IMR-90 (cell line): ENCODE measurements at regions not wholly inside any gene's neighbourhood (a gene's known extent, or its start where the extent isn't known, plus 50 kb on each side); places are given as distances from the start of the nearest gene placed in this dataset.
A peak's percentile ranks its signal among the peaks of the same experiment; 100 is the strongest.

Source experiments
- ATAC-seq: fragments of 200-7000 bp; cut with Tn5 transposase; 2 replicates; pipeline ENCODE4 v1.9.1; 2020; ENCODE audit warnings: low read depth, mild to moderate bottlenecking, moderate library complexity
- BruUV-seq: library from RNA; stranded (reverse); fragments of 400-500 nt; replicated peaks from 2 replicates; lab custom pipeline; 2021; lab: Mats Ljungman, UMichigan
- CTCF ChIA-PET: fragments of 300-600 bp; formaldehyde crosslinking; extraction: SDS; loops from one replicate; lab custom pipeline; 2021; ENCODE audit warnings: antibody characterized with exemption; lab: Yijun Ruan, JAX
- POLR2A ChIA-PET: fragments of 300-600 bp; sonication (Branson Sonifier 250); formaldehyde crosslinking; loops from one replicate; lab custom pipeline; 2022; ENCODE audit warnings: antibody characterized with exemption; ENCODE audit not compliant: unreplicated experiment; lab: Charles Lee
- DNase-seq: peaks from one replicate; pipeline ENCODE4 v3.0.0; 2013
- H2AFZ ChIP-seq: replicated peaks from 2 replicates; pipeline ENCODE3; 2013; ENCODE audit warnings: low read length, mild to moderate bottlenecking; ENCODE audit not compliant: poor library complexity
- H2AK5ac ChIP-seq: 2 replicates; pipeline ENCODE4 v1.6.1; 2013; ENCODE audit warnings: low read depth, low read length, inconsistent platforms
- H2AK9ac ChIP-seq: replicated peaks from 2 replicates; pipeline ENCODE3; 2013; ENCODE audit warnings: mild to moderate bottlenecking, low read depth, low read length, moderate library complexity; ENCODE audit not compliant: poor library complexity
- H2BK120ac ChIP-seq: 2 replicates; pipeline ENCODE4 v1.6.1; 2013; ENCODE audit warnings: low read depth, low read length, inconsistent platforms
- H2BK15ac ChIP-seq: 3 replicates; pipeline ENCODE4 v1.6.1; 2013; ENCODE audit warnings: low read depth, low read length, inconsistent platforms
- H2BK20ac ChIP-seq: 2 replicates; pipeline ENCODE4 v1.6.1; 2013; ENCODE audit warnings: low read depth, mild to moderate bottlenecking, inconsistent platforms, low read length, moderate library complexity
- H2BK5ac ChIP-seq: 2 replicates; pipeline ENCODE4 v1.6.1; 2013; ENCODE audit warnings: mild to moderate bottlenecking, low read depth, low read length, inconsistent platforms; ENCODE audit not compliant: poor library complexity, severe bottlenecking
- H3K14ac ChIP-seq: replicated peaks from 2 replicates; pipeline ENCODE4 v1.6.1; 2013; ENCODE audit warnings: low read depth, low read length, inconsistent platforms
- H3K18ac ChIP-seq: 2 replicates; pipeline ENCODE4 v1.6.1; 2013; ENCODE audit warnings: low read depth, low read length, control low read depth
- H3K23ac ChIP-seq: 2 replicates; pipeline ENCODE4 v1.6.1; 2013; ENCODE audit warnings: low read depth, low read length, inconsistent platforms
- H3K27ac ChIP-seq: 2 replicates; pipeline ENCODE4 v1.5.1; 2013; ENCODE audit warnings: mild to moderate bottlenecking, control low read depth, low read length; ENCODE audit not compliant: insufficient read depth
- H3K27me3 ChIP-seq: 2 replicates; pipeline ENCODE4 v1.6.1; 2013; ENCODE audit warnings: low read length; ENCODE audit not compliant: control insufficient read depth, insufficient read depth
- H3K36me3 ChIP-seq: 2 replicates; pipeline ENCODE4 v1.6.1; 2013; ENCODE audit warnings: low read length, mixed read lengths; ENCODE audit not compliant: control insufficient read depth, insufficient read depth
- H3K4ac ChIP-seq: 2 replicates; pipeline ENCODE4 v1.6.1; 2013; ENCODE audit warnings: low read depth, low read length, inconsistent platforms
- H3K4me1 ChIP-seq: 2 replicates; pipeline ENCODE4 v1.6.1; 2013; ENCODE audit warnings: low read length, mixed read lengths; ENCODE audit not compliant: control insufficient read depth, insufficient read depth
- H3K4me2 ChIP-seq: 2 replicates; pipeline ENCODE4 v1.6.1; 2013; ENCODE audit warnings: low read depth, mild to moderate bottlenecking, control low read depth, low read length, moderate library complexity
- H3K4me3 ChIP-seq: 2 replicates; pipeline ENCODE4 v1.5.1; 2013; ENCODE audit warnings: low read depth, mild to moderate bottlenecking, control low read depth, low read length, moderate library complexity; ENCODE audit not compliant: insufficient read depth
- H3K56ac ChIP-seq: 2 replicates; pipeline ENCODE4 v1.6.1; 2013; ENCODE audit warnings: low read length, inconsistent platforms; ENCODE audit not compliant: insufficient read depth; ENCODE audit errors: extremely low read depth
- H3K79me1 ChIP-seq, 2 experiments: 2 replicates each; pipeline ENCODE4 v1.6.1; 2013; ENCODE audit warnings: low read length in 2 of 2, inconsistent platforms in 1 of 2, low read depth in 1 of 2
- H3K9ac ChIP-seq: 2 replicates; pipeline ENCODE4 v1.6.1; 2013; ENCODE audit warnings: low read depth, low read length, control low read depth
- H3K9me1 ChIP-seq: 2 replicates; pipeline ENCODE4 v1.6.1; 2013; ENCODE audit warnings: low read length, inconsistent platforms; ENCODE audit not compliant: insufficient read depth
- H3K9me3 ChIP-seq: 2 replicates; pipeline ENCODE4 v1.6.1; 2013; ENCODE audit warnings: low read length; ENCODE audit not compliant: control insufficient read depth, insufficient read depth
- H4K20me1 ChIP-seq: 2 replicates; pipeline ENCODE4 v1.6.1; 2013; ENCODE audit warnings: low read length, inconsistent platforms; ENCODE audit not compliant: insufficient read depth
- H4K5ac ChIP-seq: 2 replicates; pipeline ENCODE4 v1.6.1; 2013; ENCODE audit warnings: mild to moderate bottlenecking, low read depth, low read length, control low read depth
- H4K8ac ChIP-seq, 2 experiments: 2 replicates each; pipeline ENCODE4 v1.6.1; 2013; ENCODE audit warnings: low read depth in 2 of 2, low read length in 2 of 2, control low read depth in 1 of 2, inconsistent platforms in 1 of 2
- H4K91ac ChIP-seq: 2 replicates; pipeline ENCODE4 v1.6.1; 2013; ENCODE audit warnings: low read depth, low read length, inconsistent platforms; ENCODE audit not compliant: insufficient read depth
- CEBPB ChIP-seq: IDR thresholded peaks from 2 replicates; pipeline ENCODE4 v1.6.1; 2012; ENCODE audit warnings: low read depth, low read length, improper control_type of control experiment
- CTCF ChIP-seq: conservative IDR thresholded peaks from 2 replicates; pipeline ENCODE4 v1.5.1; 2012; ENCODE audit warnings: mild to moderate bottlenecking, low read depth, low read length, improper control_type of control experiment
- RCOR1 ChIP-seq: IDR thresholded peaks from 2 replicates; pipeline ENCODE4 v1.6.1; 2012; ENCODE audit warnings: mild to moderate bottlenecking, low read length, improper control_type of control experiment; ENCODE audit not compliant: insufficient replicate concordance
- RFX5 ChIP-seq: IDR thresholded peaks from 2 replicates; pipeline ENCODE4 v1.8.0; 2012; ENCODE audit warnings: low read depth, mild to moderate bottlenecking, low read length, moderate library complexity
- SMC3 ChIP-seq: fragments of 150-350 bp; IDR thresholded peaks from 2 replicates; pipeline ENCODE4 v1.6.1; 2016; ENCODE audit warnings: low read depth, mild to moderate bottlenecking, antibody characterized with exemption, low read length, moderate library complexity
- USF2 ChIP-seq: fragments of 150-350 bp; IDR thresholded peaks from 2 replicates; pipeline ENCODE4 v1.6.1; 2017; ENCODE audit warnings: mild to moderate bottlenecking, antibody characterized with exemption, low read length, low read depth
- dilution Hi-C: fragments of 300-500 bp; cut with HindIII; formaldehyde crosslinking; loops from one replicate; pipeline ENCODE4 v1.14.3; 2018; ENCODE audit warnings: low sequenced_read_pairs; ENCODE audit not compliant: unreplicated experiment
- in situ Hi-C: fragments of 300-500 bp; cut with MboI; formaldehyde crosslinking; loops from 3 replicates; pipeline ENCODE4 v1.14.3; 2019; ENCODE audit warnings: low sequenced_read_pairs, inconsistent platforms, mixed read lengths
- intact Hi-C: fragments of 100-400 bp; cut with micrococcal nuclease; formaldehyde crosslinking; loops from 2 replicates; pipeline ENCODE4 v1.10.0; 2022

- CTCF ChIA-PET, result no interaction called here
- no peak overlapping the region for H4K8ac ChIP-seq
Observed at GRCh38 chr2:138421971-138422335, 79.6 kb upstream of the SPOPL start.

More at GRCh38 chr2:138421971-138422335, 79.6 kb upstream of the SPOPL start:
- Histone ChIP-seq H4K91ac (no peak overlapping the region), H3K4me1 (no peaks in the 10 kb centered on the region; the same call in 1 of the 2 replicates), H4K5ac (no peak overlapping the region), H2BK20ac (no peak overlapping the region), H3K18ac (no peak overlapping the region), H2AK5ac (no peak overlapping the region), H3K56ac (no peak overlapping the region), H3K14ac (no peak overlapping the region), H2BK120ac (no peak overlapping the region), H3K9me1 (no peaks in the 10 kb centered on the region), H3K9ac (no peak overlapping the region), H3K23ac (no peak overlapping the region), H3K9me3 (no peaks in the 10 kb centered on the region), H3K79me1 (no peaks in the 10 kb centered on the region), H2BK5ac (no peak overlapping the region), H2AK9ac (no peak overlapping the region), H3K27me3 (no peaks in the 10 kb centered on the region), H2AFZ (no peak overlapping the region), H3K4ac (no peak overlapping the region), H3K27ac (no peak overlapping the region), H3K4me3 (no peak overlapping the region), H3K36me3 (no peaks in the 10 kb centered on the region), H3K4me2 (no peak overlapping the region), H2BK15ac (no peak overlapping the region), H4K20me1 (no peaks in the 10 kb centered on the region)
- no peak for TF ChIP-seq RCOR1
- TF ChIP-seq RFX5, result no peak
- TF ChIP-seq CEBPB, result peak; percentile 89
- TF ChIP-seq SMC3, result no peak
- no peak for TF ChIP-seq USF2
- no peak for TF ChIP-seq CTCF
- in situ Hi-C loops (no loop called here), intact Hi-C loops (no loop called here), dilution Hi-C loops (no loop called here)
- DNase-seq, result peak; percentile 76
- no TSS peak for BruUV-seq
- ATAC-seq, result peak; percentile 93
- POLR2A ChIA-PET, result no interaction called here
